Activated CD8-positive, alpha-beta memory T cell treated with anti-CD3 and anti-CD28 coated beads, Interleukin-2, amount 10 ng/mL, durations not matched to agents 7 days and 5 days (primary cell): ENCODE measurements at regions not wholly inside any gene's neighbourhood (a gene's known extent, or its start where the extent isn't known, plus 50 kb on each side); places are given as distances from the start of the nearest gene placed in this dataset.

ENCODE experiments used
- ATAC-seq: fragments of 150-1000 bp; cut with Tn5 transposase; one replicate; pipeline ENCODE4 v1.10.0; 2021; ENCODE audit warnings: moderate library complexity
- CTCF ChIA-PET: fragments of 350-600 bp; sonication (Branson Sonifier 250); formaldehyde crosslinking; loops from one replicate; lab custom pipeline; 2021; ENCODE audit warnings: antibody characterized with exemption; lab: Charles Lee
- DNase-seq: peaks from one replicate; pipeline ENCODE4 v3.0.0-alpha.2; 2020
- H3K27ac Mint-ChIP-seq: one replicate; pipeline ENCODE4 v1.8.0; 2021; ENCODE audit warnings: mild to moderate bottlenecking, mixed read lengths
- H3K27me3 Mint-ChIP-seq: one replicate; pipeline ENCODE4 v1.8.0; 2021; ENCODE audit warnings: mixed read lengths
- H3K36me3 Mint-ChIP-seq: one replicate; pipeline ENCODE4 v1.8.0; 2021; ENCODE audit warnings: mild to moderate bottlenecking, mixed read lengths
- H3K4me1 Mint-ChIP-seq: one replicate; pipeline ENCODE4 v1.8.0; 2021; ENCODE audit warnings: mixed read lengths
- H3K4me3 Mint-ChIP-seq: one replicate; pipeline ENCODE4 v1.8.0; 2021; ENCODE audit warnings: mild to moderate bottlenecking, moderate library complexity, mixed read lengths
- H3K9me3 Mint-ChIP-seq: one replicate; pipeline ENCODE4 v1.8.0; 2022; ENCODE audit warnings: low read depth, mixed read lengths

DNA sequence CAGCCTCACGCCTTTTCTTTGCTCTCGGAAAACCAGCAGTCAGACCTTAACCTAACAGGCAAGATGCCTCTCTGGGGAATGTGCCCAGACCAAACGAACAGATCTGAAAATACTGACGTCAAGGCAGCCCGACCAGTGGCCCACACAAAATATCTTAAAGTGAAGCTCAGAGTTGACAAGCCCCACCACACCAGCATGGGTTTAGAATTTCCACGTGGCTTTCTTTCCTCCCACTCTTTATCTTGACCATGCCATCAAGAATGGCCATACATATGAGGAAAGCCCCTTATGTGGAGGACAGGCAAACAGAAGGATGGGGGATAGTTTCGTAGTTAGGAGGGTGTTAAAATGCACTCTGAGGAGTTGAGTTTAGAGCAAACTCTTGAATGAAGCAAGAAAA is 89.8 kb downstream of the MRPL32 start:
- no peak for ATAC-seq

DNA sequence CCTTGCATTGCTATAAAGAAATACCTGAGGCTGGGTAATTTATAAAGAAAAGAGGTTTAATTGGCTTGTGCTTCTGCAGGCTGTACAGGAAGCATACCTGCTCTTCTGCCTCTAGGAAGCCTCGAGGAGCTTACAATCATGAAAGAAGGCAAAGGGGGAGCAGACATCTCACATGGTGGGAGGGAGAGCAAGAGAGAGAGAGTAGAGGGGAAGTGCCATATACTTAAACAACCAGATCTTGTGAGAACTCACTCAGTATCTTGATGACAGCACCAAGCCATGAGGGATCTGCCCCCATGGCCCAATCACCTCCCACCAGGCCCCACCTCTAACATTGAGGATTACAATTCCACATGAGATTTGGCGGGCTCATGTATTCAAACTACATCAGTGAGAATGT is 79.1 kb upstream of the HECW1 start:
- Mint-ChIP-seq H3K36me3 (no peaks in the 10 kb centered on the region), H3K4me3 (no peak overlapping the region), H3K27ac (no peak overlapping the region), H3K27me3 (peaks cover 8% of the 10 kb centered on the region), H3K9me3 (no peaks in the 10 kb centered on the region), H3K4me1 (no peaks in the 10 kb centered on the region)
- CTCF ChIA-PET: no interaction called here
- ATAC-seq: no peak
- no peak for DNase-seq

More for the DNA sequence above, 89.8 kb downstream of the MRPL32 start:
- Mint-ChIP-seq H3K4me1 (no peaks in the 10 kb centered on the region), H3K4me3 (no peak overlapping the region), H3K36me3 (no peaks in the 10 kb centered on the region), H3K27me3 (peaks cover 10% of the 10 kb centered on the region), H3K9me3 (no peaks in the 10 kb centered on the region), H3K27ac (no peak overlapping the region)
- no peak for DNase-seq
- CTCF ChIA-PET: no interaction called here

GRCh38 chr7:43034535-43035002 is 77.9 kb upstream of the HECW1 start:
- H3K9me3 Mint-ChIP-seq: no peaks in the 10 kb centered on the region

DNA sequence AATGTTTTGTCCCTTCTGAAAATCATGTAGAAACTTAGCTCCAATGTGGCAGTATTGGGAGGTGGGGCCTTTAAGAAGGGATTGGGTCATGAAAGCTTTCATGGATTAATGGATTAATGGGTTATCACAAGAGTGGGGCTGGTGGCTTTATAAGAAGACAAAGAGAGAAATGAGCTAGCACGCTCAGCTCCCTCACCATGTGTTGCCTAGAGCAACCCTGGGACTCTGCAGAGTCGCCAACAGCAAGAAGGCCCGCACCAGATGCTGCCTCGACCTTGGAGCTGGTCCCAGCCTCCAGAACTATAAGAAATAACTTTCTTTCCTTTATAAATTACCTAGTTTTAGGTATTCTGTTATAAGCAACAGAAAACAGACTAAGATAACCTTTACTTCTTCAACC is 74.9 kb upstream of the HECW1 start:
- ATAC-seq (no peak), DNase-seq (no peak)
- Mint-ChIP-seq H3K27ac (no peak overlapping the region), H3K4me3 (no peak overlapping the region), H3K36me3 (no peaks in the 10 kb centered on the region), H3K9me3 (no peaks in the 10 kb centered on the region), H3K4me1 (no peaks in the 10 kb centered on the region), H3K27me3 (peaks cover 9% of the 10 kb centered on the region)
- CTCF ChIA-PET: no interaction called here

More at GRCh38 chr7:43034535-43035002, 77.9 kb upstream of the HECW1 start:
- Mint-ChIP-seq H3K4me1 (no peaks in the 10 kb centered on the region), H3K27ac (no peak overlapping the region), H3K4me3 (no peak overlapping the region), H3K27me3 (peaks cover 3% of the 10 kb centered on the region), H3K36me3 (no peaks in the 10 kb centered on the region)
- CTCF ChIA-PET: no interaction called here
- DNase-seq (no peak), ATAC-seq (no peak)

DNA sequence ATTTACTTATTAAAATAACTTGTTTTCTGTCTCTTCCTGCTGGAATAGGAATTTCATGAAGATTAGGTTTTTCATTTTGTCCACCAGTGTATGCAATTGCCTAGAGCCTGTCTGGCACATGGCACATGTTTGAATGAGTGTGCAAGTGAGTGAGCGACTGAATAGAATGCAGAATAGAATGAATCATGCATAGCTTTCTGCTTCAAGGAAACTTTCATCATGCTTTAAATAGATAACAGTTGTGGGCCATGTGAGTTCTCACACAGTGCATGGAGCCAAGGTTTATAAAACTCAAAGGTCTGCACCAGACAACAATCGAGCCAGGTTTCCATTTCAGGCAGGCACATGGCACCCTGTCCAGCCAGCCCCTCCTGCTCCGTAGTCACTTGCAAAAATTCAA is 74.2 kb upstream of the HECW1 start:
- DNase-seq: no peak
- Mint-ChIP-seq H3K9me3 (no peaks in the 10 kb centered on the region), H3K27me3 (peaks cover 9% of the 10 kb centered on the region), H3K27ac (no peak overlapping the region), H3K4me1 (no peaks in the 10 kb centered on the region), H3K4me3 (no peak overlapping the region), H3K36me3 (no peaks in the 10 kb centered on the region)
- no peak for ATAC-seq
- CTCF ChIA-PET: no interaction called here

- Mint-ChIP-seq H3K27me3 (peaks cover 16% of the 10 kb centered on the region), H3K4me1 (no peaks in the 10 kb centered on the region), H3K27ac (no peak overlapping the region), H3K9me3 (no peaks in the 10 kb centered on the region), H3K36me3 (no peaks in the 10 kb centered on the region), H3K4me3 (no peak overlapping the region)
- DNase-seq (no peak), ATAC-seq (no peak)
- CTCF ChIA-PET: no interaction called here
Measured at GRCh38 chr7:43039346-43039745, 73.1 kb upstream of the HECW1 start.

DNA sequence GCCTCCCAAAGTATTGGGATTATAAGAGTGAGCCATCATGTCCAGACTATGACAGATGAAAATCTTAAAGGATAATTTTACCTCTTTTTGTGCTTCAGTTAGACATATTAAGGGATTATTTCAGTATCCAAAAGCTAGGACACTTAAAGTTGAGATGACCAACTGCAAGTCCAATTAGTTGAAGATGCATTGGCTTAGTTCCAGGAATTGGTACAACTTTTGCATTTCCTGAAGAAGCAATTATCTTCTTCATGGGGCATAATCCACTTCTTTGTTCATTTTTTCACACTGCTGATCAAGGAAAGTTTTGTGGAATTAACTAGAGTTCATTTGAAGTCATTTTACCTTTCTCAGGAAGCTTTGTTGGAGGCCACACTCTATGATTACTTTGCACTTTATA is 72.0 kb upstream of the HECW1 start:
- no peak overlapping the region for H3K4me3 Mint-ChIP-seq
- CTCF ChIA-PET: no interaction called here
- no peaks in the 10 kb centered on the region for H3K36me3 Mint-ChIP-seq
- peaks cover 19% of the 10 kb centered on the region for H3K27me3 Mint-ChIP-seq
- H3K4me1 Mint-ChIP-seq: no peaks in the 10 kb centered on the region
- DNase-seq: no peak
- ATAC-seq: no peak
- no peaks in the 10 kb centered on the region for H3K9me3 Mint-ChIP-seq
- H3K27ac Mint-ChIP-seq: no peak overlapping the region

DNA sequence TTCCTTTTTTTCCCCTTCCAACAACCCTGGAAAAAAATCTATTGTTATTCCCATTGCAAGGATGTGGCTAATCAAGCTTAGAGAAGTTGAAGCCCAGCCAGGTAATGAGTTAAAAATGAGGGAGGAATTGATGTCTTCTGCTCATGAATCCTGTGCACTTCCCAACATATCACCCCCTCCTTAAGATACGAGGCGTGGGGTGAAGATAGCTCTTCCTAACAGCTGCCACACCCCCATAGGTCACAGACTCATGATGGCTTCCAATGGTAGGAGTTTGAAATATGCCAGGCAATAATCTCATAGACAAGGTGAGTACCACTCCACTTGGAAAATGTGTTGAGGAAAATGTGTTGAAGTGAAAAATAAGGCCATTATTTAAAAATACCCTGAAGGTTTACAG is 71.3 kb upstream of the HECW1 start:
- no peak overlapping the region for H3K4me3 Mint-ChIP-seq
- ATAC-seq (no peak), DNase-seq (no peak)
- no peaks in the 10 kb centered on the region for H3K36me3 Mint-ChIP-seq
- no peaks in the 10 kb centered on the region for H3K9me3 Mint-ChIP-seq
- H3K27me3 Mint-ChIP-seq: peaks cover 23% of the 10 kb centered on the region
- no peak overlapping the region for H3K27ac Mint-ChIP-seq
- H3K4me1 Mint-ChIP-seq: no peaks in the 10 kb centered on the region
- CTCF ChIA-PET: no interaction called here

- CTCF ChIA-PET: no interaction called here
- H3K27me3 Mint-ChIP-seq: peaks cover 23% of the 10 kb centered on the region
Measured at GRCh38 chr7:43041724-43042123, 70.7 kb upstream of the HECW1 start.

DNA sequence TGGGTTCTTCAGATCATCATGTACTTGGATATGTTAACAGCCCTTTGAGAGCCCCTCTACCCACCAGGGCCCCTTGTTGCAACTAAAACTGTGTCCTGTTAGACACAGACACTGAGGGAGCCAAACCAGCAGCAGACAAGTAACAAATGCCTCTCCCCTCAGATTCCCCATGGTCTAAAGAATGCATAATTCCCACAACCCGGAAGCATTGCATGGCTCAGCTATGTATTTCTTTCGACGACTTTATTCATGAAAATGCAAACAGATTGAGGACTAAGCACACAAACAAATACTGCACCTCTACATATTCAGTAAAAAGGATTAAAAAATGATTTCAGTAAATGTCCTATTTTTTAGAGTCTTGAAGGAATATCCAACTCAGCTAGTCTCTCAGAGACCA is 70.1 kb upstream of the HECW1 start:
- no peak overlapping the region for H3K27ac Mint-ChIP-seq
- no peaks in the 10 kb centered on the region for H3K36me3 Mint-ChIP-seq
- no peaks in the 10 kb centered on the region for H3K4me1 Mint-ChIP-seq
- ATAC-seq: no peak
- DNase-seq: no peak
- no peak overlapping the region for H3K4me3 Mint-ChIP-seq
- CTCF ChIA-PET: no interaction called here
- H3K27me3 Mint-ChIP-seq: peaks cover 23% of the 10 kb centered on the region
- H3K9me3 Mint-ChIP-seq: no peaks in the 10 kb centered on the region

More at GRCh38 chr7:43041724-43042123, 70.7 kb upstream of the HECW1 start:
- Mint-ChIP-seq H3K36me3 (no peaks in the 10 kb centered on the region), H3K4me3 (no peak overlapping the region), H3K27ac (no peak overlapping the region), H3K4me1 (no peaks in the 10 kb centered on the region), H3K9me3 (no peaks in the 10 kb centered on the region)
- no peak for DNase-seq
- ATAC-seq: no peak

- CTCF ChIA-PET: no interaction called here
Measured at GRCh38 chr7:43044511-43044910, 67.9 kb upstream of the HECW1 start.

DNA sequence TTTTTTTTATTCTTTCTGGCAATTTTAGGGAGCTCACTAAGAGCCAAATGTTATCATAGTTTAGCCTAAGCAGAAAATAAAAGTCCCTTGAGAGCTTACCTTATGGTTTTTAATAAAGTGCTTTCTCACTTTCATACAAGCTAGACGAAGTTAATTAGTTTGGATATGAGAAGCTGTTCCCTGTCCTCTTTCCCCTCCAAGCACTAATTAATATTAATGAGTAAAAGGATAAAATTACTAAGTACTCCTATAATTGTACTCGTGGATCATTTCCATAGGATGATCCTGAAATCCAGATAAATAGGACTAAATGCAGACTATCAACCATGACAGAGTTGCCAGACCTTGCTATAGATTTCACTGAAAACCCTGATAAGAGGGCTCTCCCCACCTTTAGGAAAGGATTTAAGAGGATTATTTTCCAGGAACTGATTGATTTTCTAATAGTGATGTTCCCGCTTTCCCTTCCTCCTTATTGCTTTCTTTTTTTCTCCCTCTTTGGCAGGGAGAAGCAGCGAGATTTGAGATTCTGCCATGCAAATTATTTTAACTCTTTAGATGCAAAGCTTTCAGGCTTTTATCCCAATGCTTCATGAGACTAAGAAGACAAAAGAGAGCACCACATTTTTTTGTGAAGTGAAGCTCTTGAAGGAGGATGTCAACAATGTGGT is 58.3 kb upstream of the HECW1 start:
- DNase-seq (no peak), ATAC-seq (no peak)
- H3K4me3 Mint-ChIP-seq: no peak overlapping the region
- H3K9me3 Mint-ChIP-seq: no peaks in the 10 kb centered on the region
- no peaks in the 10 kb centered on the region for H3K36me3 Mint-ChIP-seq
- CTCF ChIA-PET: no interaction called here
- H3K27me3 Mint-ChIP-seq: peaks cover 21% of the 10 kb centered on the region
- no peak overlapping the region for H3K27ac Mint-ChIP-seq
- no peaks in the 10 kb centered on the region for H3K4me1 Mint-ChIP-seq

More at GRCh38 chr7:43044511-43044910, 67.9 kb upstream of the HECW1 start:
- Mint-ChIP-seq H3K36me3 (no peaks in the 10 kb centered on the region), H3K9me3 (peaks cover 4% of the 10 kb centered on the region), H3K4me3 (no peak overlapping the region), H3K4me1 (no peaks in the 10 kb centered on the region), H3K27me3 (peaks cover 30% of the 10 kb centered on the region), H3K27ac (no peak overlapping the region)
- ATAC-seq: no peak
- DNase-seq: no peak

GRCh38 chr7:43057141-43057540 is 55.3 kb upstream of the HECW1 start:
- no peaks in the 10 kb centered on the region for H3K27me3 Mint-ChIP-seq
- DNase-seq (no peak), ATAC-seq (no peak)
- H3K9me3 Mint-ChIP-seq: no peaks in the 10 kb centered on the region
- no peaks in the 10 kb centered on the region for H3K36me3 Mint-ChIP-seq
- H3K27ac Mint-ChIP-seq: no peak overlapping the region
- no peaks in the 10 kb centered on the region for H3K4me1 Mint-ChIP-seq
- CTCF ChIA-PET: no interaction called here
- H3K4me3 Mint-ChIP-seq: no peak overlapping the region

- ATAC-seq (no peak), DNase-seq (no peak)
- Mint-ChIP-seq H3K4me1 (no peaks in the 10 kb centered on the region), H3K27ac (no peak overlapping the region), H3K27me3 (no peaks in the 10 kb centered on the region), H3K36me3 (no peaks in the 10 kb centered on the region), H3K9me3 (no peaks in the 10 kb centered on the region), H3K4me3 (no peak overlapping the region)
- CTCF ChIA-PET: no interaction called here
Measured at GRCh38 chr7:43058271-43059066, 54.0 kb upstream of the HECW1 start.
